GM19025 (cell line): ENCODE measurements at regions not wholly inside any gene's neighbourhood (a gene's known extent, or its start where the extent isn't known, plus 50 kb on each side); places are given as distances from the start of the nearest gene placed in this dataset.
"Not testable (repeated sequence)": the region's sequence is repeated elsewhere in the genome, so short reads cannot be mapped to it uniquely, and the experiment has no call there.

Experiments used
- ATAC-seq: cut with Tn5 transposase; IDR thresholded peaks from one replicate; pipeline ENCODE4 v1.9.1; 2021; ENCODE audit warnings: mild to moderate bottlenecking, low read depth, moderate library complexity; ENCODE audit not compliant: unreplicated experiment

- ATAC-seq, result peak; percentile 75
Measured at GRCh38 chr17:47066841-47067682, 88.0 kb upstream of the RPRML start.

GRCh38 chr17:47066095-47066494 is 87.0 kb upstream of the RPRML start:
- ATAC-seq, result no peak

GRCh38 chr17:47064684-47065083 is 85.6 kb upstream of the RPRML start:
- ATAC-seq, result no peak

DNA sequence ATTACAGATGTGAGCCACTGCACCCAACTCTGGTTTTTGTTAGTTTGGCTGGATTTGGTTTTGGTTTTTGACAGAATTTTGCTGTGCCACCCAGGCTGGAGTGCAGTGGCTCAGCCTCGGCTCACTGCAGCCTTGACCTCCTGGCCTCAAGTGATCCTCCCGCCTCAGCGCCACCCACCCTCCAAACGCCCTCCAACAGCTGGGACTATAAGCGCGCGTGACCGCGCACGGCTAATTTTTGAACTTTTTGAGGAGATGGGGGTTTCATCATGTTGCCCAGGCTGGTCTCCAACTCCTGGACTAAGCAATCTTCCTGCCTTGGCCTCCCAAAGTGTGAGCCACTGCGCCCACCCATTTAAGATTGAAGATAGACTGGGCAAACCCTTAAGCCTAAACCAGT is 84.4 kb upstream of the RPRML start:
- ATAC-seq, result no peak

GRCh38 chr17:47062851-47063250 is 83.8 kb upstream of the RPRML start:
- not testable (repeated sequence) for ATAC-seq

- not testable (repeated sequence) for ATAC-seq
Measured at GRCh38 chr17:47060005-47060404, 81.0 kb upstream of the RPRML start.

DNA sequence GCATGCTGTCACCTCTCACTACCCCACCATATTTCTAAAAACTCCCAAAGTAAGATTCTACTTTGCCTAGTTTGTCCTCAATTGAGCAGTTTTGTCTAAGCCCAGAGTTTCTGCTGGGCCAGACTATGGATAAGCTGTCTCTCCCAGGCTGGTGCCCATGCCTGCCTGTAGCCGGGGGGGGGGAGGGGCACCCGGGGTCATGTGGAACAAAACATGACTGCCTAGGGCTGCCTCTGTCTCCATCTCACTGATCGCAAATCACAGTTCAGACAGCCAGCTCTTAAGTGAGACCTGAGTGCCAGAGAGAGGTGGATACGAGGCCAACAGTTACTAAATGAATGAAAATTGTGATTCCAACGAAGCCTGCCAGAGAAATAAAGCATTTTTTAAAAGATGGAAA is 78.8 kb upstream of the RPRML start:
- ATAC-seq, result no peak

GRCh38 chr17:47057279-47057678 is 78.2 kb upstream of the RPRML start:
- not testable (repeated sequence) for ATAC-seq

DNA sequence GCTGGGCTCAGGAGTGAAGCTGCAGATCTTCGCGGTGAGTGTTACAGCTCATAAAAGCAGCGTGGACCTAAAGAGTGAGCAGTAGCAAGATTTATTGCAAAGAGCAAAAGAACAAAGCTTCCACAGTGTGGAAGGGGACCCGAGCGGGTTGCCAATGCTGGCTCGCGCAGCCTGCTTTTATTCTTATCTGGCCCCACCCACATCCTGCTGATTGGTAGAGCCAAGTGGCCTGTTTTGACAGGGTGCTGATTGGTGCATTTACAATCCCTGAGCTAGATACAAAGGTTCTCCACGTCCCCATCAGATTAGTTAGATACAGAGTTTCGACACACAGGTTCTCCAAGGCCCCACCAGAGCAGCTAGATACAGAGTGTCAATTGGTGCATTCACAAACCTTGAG is 77.6 kb upstream of the RPRML start:
- ATAC-seq, result not testable (repeated sequence)
